ENCODE measurements at regions not wholly inside any gene's neighbourhood (a gene's known extent, or its start where the extent isn't known, plus 50 kb on each side); places are given as distances from the start of the nearest gene placed in this dataset.
A peak's percentile ranks its signal among the peaks of the same experiment; 100 is the strongest.

DNA sequence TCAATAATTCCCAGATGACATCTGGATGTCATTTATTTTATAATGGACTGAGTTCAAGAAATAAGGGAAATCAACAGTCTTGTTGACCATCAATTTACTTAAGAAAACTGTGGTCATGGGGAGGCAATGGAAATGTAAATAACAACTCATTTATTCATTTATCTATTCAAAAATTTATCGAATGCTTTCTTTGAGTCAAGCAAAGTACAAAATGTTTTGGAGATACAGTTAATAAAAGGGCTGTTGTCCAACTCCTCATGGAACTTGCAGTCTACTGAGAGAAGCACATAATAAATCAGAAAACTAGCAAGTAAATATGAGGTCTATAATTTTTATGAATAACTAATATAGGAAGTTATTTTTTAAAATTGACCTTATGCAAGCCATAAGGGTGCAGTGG lies 65.5 kb upstream of the KITLG start:
- no peaks in the 10 kb centered on the region for H3K36me3 ChIP-seq
- no peak overlapping the region for H3K9ac ChIP-seq (ENCODE audit: low read depth in 2 of 2, low read length in 2 of 2)
- H3K4me3 ChIP-seq = no peak overlapping the region
- TF ChIP-seq, protein P1, sequence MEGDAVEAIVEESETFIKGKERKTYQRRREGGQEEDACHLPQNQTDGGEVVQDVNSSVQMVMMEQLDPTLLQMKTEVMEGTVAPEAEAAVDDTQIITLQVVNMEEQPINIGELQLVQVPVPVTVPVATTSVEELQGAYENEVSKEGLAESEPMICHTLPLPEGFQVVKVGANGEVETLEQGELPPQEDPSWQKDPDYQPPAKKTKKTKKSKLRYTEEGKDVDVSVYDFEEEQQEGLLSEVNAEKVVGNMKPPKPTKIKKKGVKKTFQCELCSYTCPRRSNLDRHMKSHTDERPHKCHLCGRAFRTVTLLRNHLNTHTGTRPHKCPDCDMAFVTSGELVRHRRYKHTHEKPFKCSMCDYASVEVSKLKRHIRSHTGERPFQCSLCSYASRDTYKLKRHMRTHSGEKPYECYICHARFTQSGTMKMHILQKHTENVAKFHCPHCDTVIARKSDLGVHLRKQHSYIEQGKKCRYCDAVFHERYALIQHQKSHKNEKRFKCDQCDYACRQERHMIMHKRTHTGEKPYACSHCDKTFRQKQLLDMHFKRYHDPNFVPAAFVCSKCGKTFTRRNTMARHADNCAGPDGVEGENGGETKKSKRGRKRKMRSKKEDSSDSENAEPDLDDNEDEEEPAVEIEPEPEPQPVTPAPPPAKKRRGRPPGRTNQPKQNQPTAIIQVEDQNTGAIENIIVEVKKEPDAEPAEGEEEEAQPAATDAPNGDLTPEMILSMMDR (IDR thresholded peaks at IDR 0.05) = no peak
- H3K27ac ChIP-seq = no peak overlapping the region
- intact Hi-C loops (cut with DNase I) = no loop called here
- no peaks in the 10 kb centered on the region for H3K4me1 ChIP-seq
- no peak for DNase-seq
- H3K27me3 ChIP-seq = no peaks in the 10 kb centered on the region
- no peaks in the 10 kb centered on the region for H3K9me3 ChIP-seq

DNA sequence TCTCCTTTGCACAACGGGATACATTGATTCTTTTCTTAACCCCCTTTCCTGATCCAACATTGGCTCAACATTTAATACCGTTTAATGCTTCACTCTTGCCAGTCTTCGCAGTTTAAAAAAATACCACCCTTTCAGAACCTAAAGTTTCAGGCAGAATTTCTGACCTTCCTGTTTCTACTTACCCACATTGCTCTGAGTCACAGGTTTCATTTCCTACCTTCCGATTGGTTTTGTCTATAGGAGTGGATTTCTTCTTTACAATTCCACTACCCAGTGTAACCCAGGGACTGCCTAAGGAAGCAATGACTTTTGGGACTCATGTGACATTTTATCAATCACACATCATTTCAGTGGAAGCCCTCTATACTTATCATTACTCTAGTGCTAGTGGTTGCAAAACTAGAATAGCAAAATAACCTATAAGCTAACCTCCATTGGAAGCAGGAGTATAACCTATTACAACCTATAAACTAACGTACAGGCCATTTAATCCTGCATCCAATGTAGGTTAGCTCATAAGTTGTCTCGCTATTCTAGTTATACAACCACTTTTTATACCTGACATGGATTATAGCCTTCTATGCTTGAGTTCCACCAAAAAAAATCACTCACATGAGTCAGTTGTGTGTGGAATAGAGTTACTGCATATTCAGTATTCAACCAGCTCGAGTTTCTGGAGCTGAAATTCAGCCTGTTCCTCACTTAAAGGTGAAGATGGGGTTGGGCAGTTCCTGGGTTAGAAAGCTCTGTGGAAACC lies 64.9 kb upstream of the KITLG start:
- H3K9me3 ChIP-seq = no peaks in the 10 kb centered on the region
- H3K9ac ChIP-seq (ENCODE audit: low read depth in 2 of 2, low read length in 2 of 2) = no peak overlapping the region
- H3K27me3 ChIP-seq = no peaks in the 10 kb centered on the region
- H3K4me3 ChIP-seq = no peak overlapping the region
- H3K36me3 ChIP-seq = no peaks in the 10 kb centered on the region
- DNase-seq = no peak
- H3K27ac ChIP-seq = no peak overlapping the region
- H3K4me1 ChIP-seq = no peaks in the 10 kb centered on the region
- TF ChIP-seq, protein P1 (IDR thresholded peaks at IDR 0.05) = no peak
- intact Hi-C loops (cut with DNase I) = no loop called here

DNA sequence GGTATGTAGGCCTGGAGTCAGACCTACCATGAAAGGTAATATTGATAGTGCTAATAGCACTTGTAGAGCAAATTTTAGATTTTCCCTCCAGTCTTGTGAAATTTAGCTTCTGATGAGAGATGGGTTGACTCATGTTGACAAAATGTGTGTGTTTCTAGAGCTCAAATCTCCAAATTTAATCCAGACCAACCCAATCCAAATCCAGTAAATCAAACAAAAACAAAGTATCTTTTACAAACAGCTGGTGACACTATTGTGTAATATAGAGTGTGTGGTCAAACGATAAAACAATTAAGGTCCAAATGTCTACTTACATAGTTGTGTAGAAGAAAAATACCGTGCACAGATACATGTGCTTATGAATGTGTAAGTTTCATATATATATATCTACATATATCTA lies 63.4 kb upstream of the KITLG start:
- Histone ChIP-seq H3K4me3 (no peak overlapping the region), H3K9ac (ENCODE audit: low read depth in 2 of 2, low read length in 2 of 2) (no peak overlapping the region), H3K27ac (no peak overlapping the region), H3K4me1 (no peaks in the 10 kb centered on the region), H3K27me3 (no peaks in the 10 kb centered on the region), H3K36me3 (no peaks in the 10 kb centered on the region), H3K9me3 (no peaks in the 10 kb centered on the region)
- intact Hi-C loops (cut with DNase I) = no loop called here
- DNase-seq = no peak
- TF ChIP-seq, protein P1 (IDR thresholded peaks at IDR 0.05) = no peak

DNA sequence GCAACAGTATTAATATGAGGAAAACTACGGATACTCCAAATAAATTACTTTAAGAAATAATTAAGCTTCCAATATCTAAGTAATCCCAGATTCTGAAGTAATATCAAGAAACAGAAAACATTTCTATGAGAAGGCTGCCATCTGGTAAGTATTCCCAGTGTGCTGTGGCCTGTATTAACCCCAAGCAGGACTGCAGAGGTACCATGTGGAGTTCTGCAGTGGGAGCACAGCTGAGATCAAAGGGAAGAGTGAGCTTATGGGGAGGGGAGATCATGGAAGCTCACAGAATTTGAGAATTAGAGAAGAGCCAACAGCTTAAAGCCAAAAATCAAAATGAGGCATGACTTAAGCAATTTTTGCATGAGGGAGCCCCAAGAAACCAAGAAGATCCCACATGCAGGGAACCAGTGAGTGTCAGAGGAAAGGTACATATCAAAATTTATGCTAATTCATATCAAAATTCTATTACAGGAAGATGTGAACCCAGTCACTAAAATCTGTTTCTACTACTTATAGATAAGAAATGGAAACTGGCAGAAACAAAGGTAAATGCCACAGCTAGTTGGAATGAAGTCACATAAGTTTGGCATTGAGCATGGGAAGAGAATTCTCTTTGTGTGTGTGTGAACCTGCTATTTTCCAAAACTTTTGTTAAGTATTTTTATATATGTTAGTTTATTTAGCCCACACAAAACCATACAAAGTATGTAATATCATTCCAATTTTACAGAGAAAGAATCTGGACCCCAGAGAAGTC lies 62.6 kb upstream of the KITLG start:
- H3K27ac ChIP-seq = no peak overlapping the region
- intact Hi-C loops (cut with DNase I) = no loop called here
- H3K27me3 ChIP-seq = no peaks in the 10 kb centered on the region
- no peak for DNase-seq
- H3K9me3 ChIP-seq = no peaks in the 10 kb centered on the region
- TF ChIP-seq, protein P1 (IDR thresholded peaks at IDR 0.05) = no peak
- H3K4me1 ChIP-seq = no peaks in the 10 kb centered on the region
- H3K36me3 ChIP-seq = no peaks in the 10 kb centered on the region
- no peak overlapping the region for H3K9ac ChIP-seq (ENCODE audit: low read depth in 2 of 2, low read length in 2 of 2)
- no peak overlapping the region for H3K4me3 ChIP-seq

DNA sequence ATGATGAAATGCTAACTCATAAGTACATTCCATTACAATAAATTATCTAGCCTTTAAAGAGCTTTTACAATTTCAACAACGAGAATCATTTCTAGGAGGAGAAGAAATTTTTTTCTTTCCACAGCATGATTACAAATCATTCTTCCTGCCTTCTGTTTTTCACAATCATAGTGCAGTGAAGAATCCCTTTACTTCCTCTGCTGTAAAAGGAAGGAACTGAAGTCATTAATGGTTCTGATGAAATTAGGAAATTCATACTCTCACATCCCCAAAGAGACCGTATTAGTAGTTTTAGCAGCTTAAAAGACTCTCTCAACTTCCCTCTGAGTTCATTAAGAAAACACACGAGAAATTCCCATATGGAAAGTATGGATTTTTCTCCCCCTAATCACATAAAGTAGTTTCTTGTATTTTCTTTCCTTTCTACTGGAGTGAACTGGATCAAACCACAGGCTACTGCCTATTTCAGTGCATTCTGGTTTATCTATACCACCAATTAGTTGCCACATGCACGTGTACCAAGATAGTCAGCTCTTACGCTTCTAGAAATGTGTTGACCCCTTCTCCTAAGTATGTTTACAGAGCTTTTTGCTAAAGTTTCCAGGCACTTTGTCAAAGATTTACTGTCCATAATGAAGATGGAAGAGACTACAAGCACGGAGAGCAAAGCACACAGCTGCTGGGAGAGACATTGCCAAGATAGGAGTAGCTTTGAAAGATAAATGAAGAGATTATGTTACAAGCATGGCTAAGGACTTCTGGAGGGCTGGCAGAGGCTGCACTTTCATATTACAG lies 58.9 kb upstream of the KITLG start:
- Histone ChIP-seq H3K27ac (peak overlapping the region; percentile 26), H3K4me3 (no peak overlapping the region)
- no peak for DNase-seq

More for the DNA sequence above, 58.9 kb upstream of the KITLG start:
- H3K4me1 ChIP-seq = no peaks in the 10 kb centered on the region
- peak overlapping the region in 1 of 2 donors; percentile 55 for H3K9ac ChIP-seq (ENCODE audit: low read depth in 2 of 2, low read length in 2 of 2)
- no peaks in the 10 kb centered on the region for H3K9me3 ChIP-seq
- TF ChIP-seq, protein P1 (IDR thresholded peaks at IDR 0.05) = no peak
- intact Hi-C loops (cut with DNase I) = no loop called here
- H3K27me3 ChIP-seq = no peaks in the 10 kb centered on the region
- H3K36me3 ChIP-seq = no peaks in the 10 kb centered on the region

All from colonic mucosa (tissue), 4 donors.